ENCODE measurements at regions not wholly inside any gene's neighbourhood (a gene's known extent, or its start where the extent isn't known, plus 50 kb on each side); places are given as distances from the start of the nearest gene placed in this dataset.
A peak's percentile ranks its signal among the peaks of the same experiment; 100 is the strongest.

GRCh38 chr2:238520359-238520886 is 93.7 kb downstream of the ASB1 start:
- TF ChIP-seq CTCF (IDR thresholded peaks at IDR 0.05; ENCODE audit: control extremely low read depth, extremely low read depth, low read depth, missing control alignments), result no peak
- no peak for DNase-seq (ENCODE audit: extremely low spot score)
- POLR2A ChIA-PET, result no interaction called here
- CTCF ChIA-PET, result no interaction called here

- ChIA-PET CTCF (no interaction called here), POLR2A (no interaction called here)
- DNase-seq (ENCODE audit: extremely low spot score), result no peak
- TF ChIP-seq CTCF (IDR thresholded peaks at IDR 0.05; ENCODE audit: control extremely low read depth, extremely low read depth, low read depth, missing control alignments), result no peak
Measured at GRCh38 chr2:238521002-238521401, 94.3 kb downstream of the ASB1 start.

DNA sequence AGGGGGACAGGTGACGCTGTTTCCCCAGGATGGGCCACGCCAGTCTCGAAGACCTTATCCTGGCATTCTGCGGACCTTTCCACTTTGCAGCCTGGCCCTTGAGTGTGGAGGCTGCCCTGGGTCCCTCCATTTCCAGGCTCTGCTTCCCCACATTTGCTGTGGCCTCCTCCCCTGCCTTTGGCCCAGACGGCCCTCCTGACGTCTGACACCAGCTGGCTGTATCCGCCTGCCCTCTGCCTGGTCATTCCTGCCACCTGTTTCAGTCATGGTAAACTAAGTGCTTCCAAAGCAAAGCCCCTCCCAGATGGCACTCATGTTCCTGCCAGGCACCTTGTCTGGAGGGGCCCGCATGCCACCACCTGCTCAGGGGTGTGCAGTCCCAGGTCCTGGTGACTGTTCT is 95.1 kb downstream of the ASB1 start:
- DNase-seq (ENCODE audit: extremely low spot score), result no peak
- ChIA-PET CTCF (no interaction called here), POLR2A (no interaction called here)

GRCh38 chr2:238523158-238524110 is 96.7 kb downstream of the ASB1 start:
- POLR2A ChIA-PET, result no interaction called here
- DNase-seq (ENCODE audit: extremely low spot score), result peak; percentile 13
- CTCF ChIA-PET, result interaction anchor here (1.0 to 2.1 kb wide), 2 partner anchors 10 kb away, joined by 3 to 8 read pairs; no protein-coding TSS in a partner anchor
- TF ChIP-seq CTCF (IDR thresholded peaks at IDR 0.05; ENCODE audit: control extremely low read depth, extremely low read depth, low read depth, missing control alignments), result no peak

More for the DNA sequence above, 95.1 kb downstream of the ASB1 start:
- TF ChIP-seq CTCF (IDR thresholded peaks at IDR 0.05; ENCODE audit: control extremely low read depth, extremely low read depth, low read depth, missing control alignments), result no peak

DNA sequence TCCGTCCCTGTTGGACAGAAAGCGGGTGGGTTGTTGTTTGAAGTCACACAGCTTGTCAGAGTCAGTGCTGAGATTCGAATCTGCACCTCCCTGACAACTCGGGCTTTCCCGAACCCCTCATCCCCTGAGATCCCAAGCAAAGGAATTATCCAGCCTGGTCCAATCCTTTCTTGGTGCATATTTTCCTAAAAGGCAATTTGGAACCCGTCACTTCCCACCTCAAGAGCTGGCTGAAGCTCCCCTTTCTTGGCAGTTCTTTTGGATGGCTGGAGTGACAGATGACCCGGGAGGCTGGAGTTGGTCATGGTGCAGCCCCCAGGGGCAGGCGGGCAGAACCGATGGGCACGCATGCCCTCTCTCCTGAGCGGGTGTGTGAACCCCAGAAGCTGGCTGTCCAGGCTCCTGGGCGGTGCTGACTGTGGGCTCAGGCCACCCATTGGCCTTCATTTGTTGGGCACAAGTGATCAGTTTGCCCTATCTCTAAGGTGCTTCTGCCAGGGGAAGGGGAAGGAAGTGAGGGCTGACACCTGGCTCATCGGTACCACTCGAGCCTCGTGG is 97.8 kb downstream of the ASB1 start:
- ChIA-PET CTCF (interaction anchor here (2.1 kb wide), 1 partner anchor 11 kb away, joined by 8 read pairs; no protein-coding TSS in a partner anchor), POLR2A (no interaction called here)
- no peak for TF ChIP-seq CTCF (IDR thresholded peaks at IDR 0.05; ENCODE audit: control extremely low read depth, extremely low read depth, low read depth, missing control alignments)
- peak; percentile 7 for DNase-seq (ENCODE audit: extremely low spot score)

DNA sequence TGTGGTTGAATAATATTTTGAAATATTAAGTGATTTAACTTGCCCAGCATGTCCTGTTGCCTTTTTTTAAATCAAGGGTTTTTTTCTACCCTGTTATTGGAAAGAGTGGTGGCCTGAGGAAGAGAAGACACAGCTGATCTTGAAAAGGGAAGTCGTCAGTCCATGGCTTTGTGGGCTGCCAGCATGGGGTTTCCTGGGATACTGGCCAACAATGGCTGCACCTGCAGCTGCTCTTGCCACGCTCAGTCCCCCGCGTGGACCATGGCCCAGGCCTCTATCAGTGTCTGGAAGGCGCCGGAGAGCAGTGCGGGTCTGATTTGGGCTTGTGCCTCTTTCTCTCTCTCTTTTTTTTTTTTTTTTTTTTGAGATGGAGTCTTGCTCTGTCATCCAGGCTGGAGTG is 99.3 kb downstream of the ASB1 start:
- DNase-seq (ENCODE audit: extremely low spot score), result no peak
- POLR2A ChIA-PET, result no interaction called here
- no peak for TF ChIP-seq CTCF (IDR thresholded peaks at IDR 0.05; ENCODE audit: control extremely low read depth, extremely low read depth, low read depth, missing control alignments)

More for the DNA sequence above, 99.3 kb downstream of the ASB1 start:
- CTCF ChIA-PET, result interaction anchor here (0.9 to 2.1 kb wide), 2 partner anchors 9 to 12 kb away, joined by 3 to 8 read pairs; no protein-coding TSS in a partner anchor
